ENCODE measurements at regions not wholly inside any gene's neighbourhood (a gene's known extent, or its start where the extent isn't known, plus 50 kb on each side); places are given as distances from the start of the nearest gene placed in this dataset.

- H3K79me2 ChIP-seq (ENCODE audit: low read length): no peaks in the 10 kb centered on the region
- H3K4me3 ChIP-seq (ENCODE audit: low read length): no peak overlapping the region
- H3K9me3 ChIP-seq (ENCODE audit: low read length): no peaks in the 10 kb centered on the region
- H3K27ac ChIP-seq (ENCODE audit: low read length): no peak overlapping the region
- no TSS peak for BruUV-seq (replicated peaks)
- ATAC-seq (no peak), DNase-seq (no peak)
- H3F3A ChIP-seq (ENCODE audit: low read length, unreplicated experiment): no peaks in the 10 kb centered on the region
- no peaks in the 10 kb centered on the region for H3K9me2 ChIP-seq (replicated peaks; ENCODE audit: low read length)
- no peaks in the 10 kb centered on the region for H3K4me1 ChIP-seq (ENCODE audit: insufficient read depth, low read length)
- CTCF ChIA-PET: no interaction called here
- no peak overlapping the region for H3K4me2 ChIP-seq (ENCODE audit: low read length)
- no peaks in the 10 kb centered on the region for H4K20me1 ChIP-seq (ENCODE audit: low read length)
- H3K9ac ChIP-seq (ENCODE audit: low read length): no peak overlapping the region
- no peak for TF ChIP-seq EZH2 (IDR thresholded peaks at IDR 0.05; ENCODE audit: low read length, unreplicated experiment)
- TF ChIP-seq CTCF (conservative IDR thresholded peaks at IDR 0.05; ENCODE audit: low read depth, low read length): no peak
- no peak for TF ChIP-seq EZH2phosphoT487 (IDR thresholded peaks at IDR 0.05; ENCODE audit: borderline replicate concordance, low read length)
- POLR2A ChIA-PET (ENCODE audit: unreplicated experiment): no interaction called here
- intact Hi-C loops (cut with micrococcal nuclease): no loop called here
- H3K27me3 ChIP-seq (ENCODE audit: low read length): peaks cover 26% of the 10 kb centered on the region
- no peaks in the 10 kb centered on the region for H3K36me3 ChIP-seq (ENCODE audit: low read depth, low read length)
- H2AFZ ChIP-seq (ENCODE audit: low read length): no peak overlapping the region
These were observed 222.8 kb downstream of the CDH26 start for GRCh38 chr20:60180986-60181385.

GRCh38 chr20:60186412-60186811 is 228.2 kb downstream of the CDH26 start:
- no peak overlapping the region for H3K9ac ChIP-seq (ENCODE audit: low read length)
- ATAC-seq: no peak
- H2AFZ ChIP-seq (ENCODE audit: low read length): no peak overlapping the region
- no peak overlapping the region for H3K4me2 ChIP-seq (ENCODE audit: low read length)
- no peaks in the 10 kb centered on the region for H4K20me1 ChIP-seq (ENCODE audit: low read length)
- no peak overlapping the region for H3K4me3 ChIP-seq (ENCODE audit: low read length)
- no peaks in the 10 kb centered on the region for H3F3A ChIP-seq (ENCODE audit: low read length, unreplicated experiment)
- H3K79me2 ChIP-seq (ENCODE audit: low read length): no peaks in the 10 kb centered on the region
- no peaks in the 10 kb centered on the region for H3K9me2 ChIP-seq (replicated peaks; ENCODE audit: low read length)
- intact Hi-C loops (cut with micrococcal nuclease): no loop called here
- DNase-seq: no peak
- no peaks in the 10 kb centered on the region for H3K9me3 ChIP-seq (ENCODE audit: low read length)
- no TSS peak for BruUV-seq (replicated peaks)
- POLR2A ChIA-PET (ENCODE audit: unreplicated experiment): no interaction called here
- no peaks in the 10 kb centered on the region for H3K4me1 ChIP-seq (ENCODE audit: insufficient read depth, low read length)
- no peak for TF ChIP-seq EZH2 (IDR thresholded peaks at IDR 0.05; ENCODE audit: low read length, unreplicated experiment)
- TF ChIP-seq EZH2phosphoT487 (IDR thresholded peaks at IDR 0.05; ENCODE audit: borderline replicate concordance, low read length): no peak
- TF ChIP-seq CTCF (conservative IDR thresholded peaks at IDR 0.05; ENCODE audit: low read depth, low read length): no peak
- peaks cover 30% of the 10 kb centered on the region for H3K27me3 ChIP-seq (ENCODE audit: low read length)
- CTCF ChIA-PET: no interaction called here
- no peak overlapping the region for H3K27ac ChIP-seq (ENCODE audit: low read length)
- H3K36me3 ChIP-seq (ENCODE audit: low read depth, low read length): no peaks in the 10 kb centered on the region

- POLR2A ChIA-PET (ENCODE audit: unreplicated experiment): no interaction called here
These were observed 229.5 kb downstream of the CDH26 start for GRCh38 chr20:60187683-60188082.

More at GRCh38 chr20:60187683-60188082, 229.5 kb downstream of the CDH26 start:
- Histone ChIP-seq H3K4me3 (ENCODE audit: low read length) (no peak overlapping the region), H4K20me1 (ENCODE audit: low read length) (no peaks in the 10 kb centered on the region), H2AFZ (ENCODE audit: low read length) (no peak overlapping the region), H3K27me3 (ENCODE audit: low read length) (peaks cover 28% of the 10 kb centered on the region; the same call in 1 of the 2 replicates), H3K4me1 (ENCODE audit: insufficient read depth, low read length) (no peaks in the 10 kb centered on the region), H3K9ac (ENCODE audit: low read length) (no peak overlapping the region), H3K4me2 (ENCODE audit: low read length) (no peak overlapping the region), H3K79me2 (ENCODE audit: low read length) (no peaks in the 10 kb centered on the region), H3K9me2 (replicated peaks; ENCODE audit: low read length) (no peaks in the 10 kb centered on the region), H3F3A (ENCODE audit: low read length, unreplicated experiment) (no peaks in the 10 kb centered on the region), H3K9me3 (ENCODE audit: low read length) (no peaks in the 10 kb centered on the region), H3K36me3 (ENCODE audit: low read depth, low read length) (no peaks in the 10 kb centered on the region), H3K27ac (ENCODE audit: low read length) (no peak overlapping the region)
- ATAC-seq: no peak
- no peak for DNase-seq
- intact Hi-C loops (cut with micrococcal nuclease): no loop called here
- BruUV-seq (replicated peaks): no TSS peak
- TF ChIP-seq EZH2phosphoT487 (IDR thresholded peaks at IDR 0.05; ENCODE audit: borderline replicate concordance, low read length): no peak
- no peak for TF ChIP-seq CTCF (conservative IDR thresholded peaks at IDR 0.05; ENCODE audit: low read depth, low read length)
- TF ChIP-seq EZH2 (IDR thresholded peaks at IDR 0.05; ENCODE audit: low read length, unreplicated experiment): no peak
- CTCF ChIA-PET: no interaction called here
